GM21381 (cell line): ENCODE measurements at regions not wholly inside any gene's neighbourhood (a gene's known extent, or its start where the extent isn't known, plus 50 kb on each side); places are given as distances from the start of the nearest gene placed in this dataset.
"Not testable (repeated sequence)": the region's sequence is repeated elsewhere in the genome, so short reads cannot be mapped to it uniquely, and the experiment has no call there.

Experiments
- ATAC-seq: cut with Tn5 transposase; IDR thresholded peaks from one replicate; pipeline ENCODE4 v1.9.1; 2021; ENCODE audit warnings: mild to moderate bottlenecking, moderate library complexity; ENCODE audit not compliant: unreplicated experiment

- no peak for ATAC-seq
These were observed 205.9 kb upstream of the ECI2 start for GRCh38 chr6:4341078-4341797.

DNA sequence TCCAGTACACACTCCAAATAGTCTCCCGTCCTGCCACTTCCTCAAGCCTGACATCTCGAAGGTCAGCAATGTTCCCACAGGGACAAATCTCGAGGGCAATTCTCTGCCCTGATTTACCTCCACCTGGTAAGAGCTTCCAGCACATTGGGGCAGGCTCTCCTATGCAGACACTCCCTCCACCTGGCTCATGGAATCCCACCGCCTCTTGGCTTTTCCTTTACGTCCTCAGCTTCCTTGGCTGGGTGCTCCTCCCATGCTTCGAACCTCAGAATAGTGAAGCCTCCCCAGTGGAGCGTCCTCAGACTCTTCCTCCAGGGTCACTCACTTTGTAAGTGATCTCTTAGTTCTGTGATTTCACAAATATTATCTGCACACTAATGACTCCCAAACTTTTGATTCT is 205.2 kb upstream of the ECI2 start:
- ATAC-seq, result no peak

DNA sequence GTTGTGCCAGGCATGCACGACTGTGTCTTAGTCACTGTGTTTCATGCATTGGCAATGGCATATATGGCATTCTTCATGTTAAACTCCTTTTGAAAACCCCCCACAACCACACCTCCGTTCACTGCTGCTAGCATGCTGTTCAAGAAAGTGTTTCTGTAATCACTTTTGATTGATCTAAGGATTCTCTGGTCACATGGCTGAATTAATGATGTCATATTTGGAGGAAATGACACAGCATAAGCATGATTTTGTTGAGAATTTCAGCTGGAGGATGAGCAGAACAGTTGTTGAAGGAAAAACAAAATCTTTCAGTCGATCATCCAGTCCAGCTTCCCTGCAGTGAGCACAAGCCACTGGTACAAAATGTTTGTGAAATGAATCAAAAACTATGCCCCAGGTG is 203.5 kb upstream of the ECI2 start:
- ATAC-seq, result no peak

DNA sequence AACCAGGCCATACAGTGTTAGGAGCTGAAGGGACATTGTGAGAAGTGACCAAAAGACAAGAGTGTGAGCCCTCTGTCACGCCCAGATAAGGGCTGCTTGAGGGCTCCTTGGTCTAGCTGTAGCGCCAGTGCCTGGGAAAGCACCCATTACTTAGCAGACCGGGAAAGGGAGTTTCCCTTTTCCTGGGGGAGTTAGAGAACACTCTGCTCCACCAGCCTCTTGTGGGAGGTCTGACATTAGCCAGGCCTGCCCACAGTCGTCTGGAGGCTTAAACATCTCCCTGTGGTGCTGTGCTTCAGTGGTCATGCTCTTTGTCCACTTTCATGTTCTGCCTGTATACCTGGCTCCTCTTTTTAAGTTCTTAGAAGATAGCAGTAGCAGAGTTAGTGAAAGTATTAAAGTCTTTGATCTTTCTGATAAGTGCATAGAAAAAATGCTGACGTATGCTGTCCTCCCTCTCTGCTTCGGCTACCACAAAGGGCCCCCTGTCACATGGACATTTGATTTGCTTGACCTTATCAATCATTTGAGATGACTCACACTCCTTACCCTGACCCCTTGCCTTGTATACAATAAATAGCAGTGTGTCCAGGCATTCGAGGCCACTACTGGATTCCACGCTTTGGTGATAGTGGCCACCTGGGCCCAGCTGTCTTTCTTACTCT is 201.5 kb upstream of the ECI2 start:
- no peak for ATAC-seq

- no peak for ATAC-seq
These were observed 200.7 kb upstream of the ECI2 start for GRCh38 chr6:4336084-4336483.

- ATAC-seq, result not testable (repeated sequence)
These were observed 198.9 kb upstream of the ECI2 start for GRCh38 chr6:4334158-4334740.

- ATAC-seq, result no peak
These were observed 192.5 kb upstream of the ECI2 start for GRCh38 chr6:4327841-4328240.

- no peak for ATAC-seq
These were observed 189.4 kb upstream of the ECI2 start for GRCh38 chr6:4324746-4325145.

DNA sequence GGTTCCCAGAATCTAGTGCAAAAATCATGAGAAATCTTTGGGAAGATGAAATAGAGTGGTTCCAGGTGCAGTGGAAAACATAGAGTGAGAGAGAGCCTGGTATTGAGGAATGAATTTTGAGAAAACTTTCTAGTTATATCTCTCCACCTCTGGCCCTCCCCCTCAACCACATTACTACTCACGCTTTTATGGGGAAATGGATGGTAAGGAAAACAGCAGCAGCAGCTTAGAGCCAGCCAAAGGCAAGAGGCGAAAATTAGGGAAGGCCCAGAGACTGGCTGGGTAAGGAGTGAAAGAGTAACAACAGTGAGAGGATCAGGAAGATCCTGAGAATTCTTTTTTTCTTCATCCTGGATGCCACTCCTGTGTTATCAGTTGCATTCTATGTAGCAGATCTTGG is 187.9 kb upstream of the ECI2 start:
- ATAC-seq, result no peak

GRCh38 chr6:4322846-4323309 is 187.5 kb upstream of the ECI2 start:
- no peak for ATAC-seq

GRCh38 chr6:4322134-4322845 is 186.9 kb upstream of the ECI2 start:
- no peak for ATAC-seq

GRCh38 chr6:4320860-4321259 is 185.5 kb upstream of the ECI2 start:
- ATAC-seq, result no peak

DNA sequence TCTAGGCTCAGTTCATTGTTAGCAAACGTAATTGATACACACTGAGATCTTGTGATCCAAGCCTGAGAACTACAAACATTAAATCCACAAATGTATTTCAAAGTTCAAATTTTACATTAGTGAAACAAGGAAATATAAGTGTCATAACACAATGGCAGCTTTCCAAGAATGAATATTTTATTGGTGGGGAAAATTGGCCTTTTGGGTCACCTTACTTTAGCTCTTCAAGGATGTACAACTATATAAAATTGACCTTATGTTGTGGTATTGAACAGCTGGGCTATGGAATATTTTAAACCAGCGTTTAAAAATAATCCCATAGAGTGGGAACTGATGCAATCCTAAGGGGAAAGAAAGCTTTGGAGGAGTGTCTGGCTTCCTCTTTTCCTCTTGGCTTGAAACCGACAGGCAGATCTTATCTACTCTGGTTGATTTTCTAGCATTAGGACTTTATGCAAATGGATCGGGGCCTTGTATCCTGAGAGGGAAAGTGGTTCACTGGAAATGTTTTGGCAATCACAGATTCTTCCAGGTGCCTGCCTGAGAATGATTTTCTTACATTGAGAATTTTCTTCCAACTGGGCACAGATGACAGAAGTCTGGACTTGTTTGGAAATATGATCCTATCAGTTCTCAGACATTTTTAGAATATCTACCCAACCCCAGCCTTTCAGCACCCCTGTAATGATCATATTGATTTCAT is 184.8 kb upstream of the ECI2 start:
- ATAC-seq, result no peak

- no peak for ATAC-seq
These were observed 182.9 kb upstream of the ECI2 start for GRCh38 chr6:4318321-4318720.

DNA sequence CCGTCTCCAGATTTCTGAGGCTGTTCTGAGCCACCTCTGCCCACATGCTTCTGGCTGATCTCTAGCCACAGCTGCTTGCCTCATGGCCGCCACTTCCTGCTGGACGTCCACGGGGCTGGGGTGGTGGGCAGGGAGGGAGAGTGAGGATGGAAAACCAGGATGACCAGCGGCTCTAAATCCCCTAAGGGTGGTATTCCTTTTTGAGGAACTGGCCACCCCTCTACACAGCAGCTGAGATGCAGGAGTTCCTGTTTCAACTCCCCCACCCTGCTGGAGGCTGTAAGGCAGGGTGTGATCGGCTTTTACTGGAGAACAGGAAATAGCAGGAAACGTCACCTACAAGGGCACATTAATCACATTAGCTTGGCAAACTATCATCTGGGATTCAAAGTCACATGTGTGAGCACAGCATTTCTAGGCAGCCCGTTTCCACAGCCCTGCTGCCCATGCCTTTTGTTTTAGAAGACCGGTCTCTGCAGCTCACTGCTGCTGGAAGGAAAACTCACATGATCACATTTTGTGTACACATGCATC is 181.6 kb upstream of the ECI2 start:
- ATAC-seq, result no peak

- ATAC-seq, result no peak
These were observed 178.9 kb upstream of the ECI2 start for GRCh38 chr6:4314201-4314707.

DNA sequence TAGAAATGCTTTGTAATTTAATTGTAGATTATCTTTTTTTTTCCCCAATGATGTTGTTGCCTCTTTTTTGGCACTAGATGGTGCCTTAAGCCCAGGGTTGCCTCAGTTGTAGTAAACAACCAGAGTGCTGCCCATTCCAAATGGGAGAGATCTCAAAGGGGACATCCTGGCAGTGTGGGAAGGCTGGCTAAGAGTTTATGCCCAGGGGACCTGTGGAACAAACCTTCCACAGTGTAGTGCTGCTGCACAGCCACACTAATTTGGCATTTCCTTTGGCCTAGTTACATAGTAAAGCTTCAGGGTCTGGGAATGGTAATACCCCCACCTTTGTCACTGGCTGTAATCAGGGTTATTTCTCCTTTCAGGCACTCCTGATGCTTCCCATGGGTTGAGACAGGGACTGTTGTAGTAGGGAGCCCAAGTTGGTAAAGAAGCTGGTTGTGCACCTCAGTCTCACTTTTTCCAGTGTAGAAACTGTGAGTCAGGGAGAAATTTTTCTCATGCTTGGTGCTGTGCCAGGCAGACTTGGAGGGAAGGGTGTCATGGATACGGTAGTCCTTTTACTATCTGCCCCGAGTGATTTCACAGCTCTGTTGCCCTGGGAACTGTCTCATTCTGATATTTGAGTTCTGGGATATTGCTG is 177.8 kb upstream of the ECI2 start:
- no peak for ATAC-seq

DNA sequence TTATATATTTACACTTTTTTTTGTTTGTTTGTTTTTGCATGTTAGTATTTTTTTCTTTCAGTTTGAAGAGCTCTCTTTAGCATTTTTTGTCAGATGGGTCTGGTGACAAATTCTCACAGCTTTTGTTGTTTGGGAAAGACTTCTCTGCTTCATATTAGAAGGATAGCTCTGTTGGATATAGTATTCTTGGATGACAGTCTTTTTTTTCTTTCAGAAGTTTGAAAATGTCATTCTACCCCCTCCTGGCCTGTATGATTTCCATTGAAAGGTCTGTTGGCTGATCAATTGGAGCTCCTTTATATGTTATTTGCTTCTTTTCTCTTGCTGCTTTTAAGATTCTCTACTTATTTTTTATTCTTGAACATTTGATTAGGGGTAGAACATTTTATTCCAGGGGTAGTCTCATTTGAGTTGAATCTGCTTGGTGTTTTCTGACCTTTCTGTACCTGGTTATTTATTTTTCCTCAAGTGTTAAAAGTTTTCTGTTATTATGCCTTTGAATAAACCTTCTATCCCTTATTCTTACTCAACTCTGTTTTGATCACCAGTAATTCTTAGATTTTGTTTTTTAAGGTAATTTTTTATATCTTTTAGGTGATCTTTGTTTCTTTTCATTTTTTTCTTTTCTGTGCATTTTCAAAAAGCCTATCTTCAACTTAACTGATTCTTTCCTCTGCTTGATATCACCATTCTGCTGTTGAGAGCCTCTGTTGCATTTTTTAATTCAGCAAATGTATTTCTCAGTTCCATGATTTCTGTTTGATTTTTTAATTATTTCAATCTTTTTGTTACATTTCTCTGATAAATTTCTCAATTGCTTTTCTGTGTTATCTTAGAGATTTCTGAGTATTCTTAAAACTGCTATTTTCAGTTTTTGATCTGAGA is 176.8 kb upstream of the ECI2 start:
- ATAC-seq, result no peak

DNA sequence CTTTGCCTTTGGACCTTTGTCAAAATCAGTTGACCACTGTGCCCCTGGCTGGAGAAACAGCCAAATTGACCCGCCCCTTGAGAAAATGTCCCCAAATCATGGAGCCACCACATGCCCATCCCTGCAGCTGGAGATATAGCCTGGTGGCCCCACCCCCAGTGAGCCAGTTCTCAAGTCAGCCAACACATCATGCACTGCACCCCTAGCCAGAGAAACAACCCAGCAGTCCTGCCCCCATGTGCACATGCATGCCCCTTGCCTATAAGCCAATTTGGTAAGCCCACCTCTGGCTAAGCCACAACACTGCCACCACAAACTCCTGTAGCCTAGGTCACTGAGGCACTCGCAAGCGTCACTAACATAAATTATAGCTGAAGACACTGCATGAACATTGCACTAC is 174.2 kb upstream of the ECI2 start:
- ATAC-seq, result no peak
